WTC11 (cell line): ENCODE measurements at regions not wholly inside any gene's neighbourhood (a gene's known extent, or its start where the extent isn't known, plus 50 kb on each side); places are given as distances from the start of the nearest gene placed in this dataset.

Source experiments
- ATAC-seq: fragments of 200-7000 bp; cut with Tn5 transposase; 2 replicates; pipeline ENCODE4 v1.10.0; 2021; ENCODE audit warnings: mild to moderate bottlenecking, moderate library complexity
- CTCF ChIA-PET: fragments of 300-600 bp; sonication (Branson Sonifier 250); formaldehyde crosslinking; loops from one replicate; lab custom pipeline; 2021; ENCODE audit warnings: antibody characterized with exemption; lab: Charles Lee
- POLR2A ChIA-PET: fragments of 350-600 bp; sonication (Branson Sonifier 250); formaldehyde crosslinking; loops from one replicate; lab custom pipeline; 2021; ENCODE audit warnings: antibody characterized with exemption; lab: Charles Lee
- DNase-seq: peaks from one replicate; pipeline ENCODE4 v3.0.0; 2021; ENCODE audit warnings: low spot score
- H3K27ac Mint-ChIP-seq: 2 replicates; pipeline ENCODE4 v1.8.0; 2021; ENCODE audit warnings: mixed read lengths
- H3K27me3 Mint-ChIP-seq: 2 replicates; pipeline ENCODE4 v1.8.0; 2021; ENCODE audit warnings: low read depth, mild to moderate bottlenecking, moderate library complexity, mixed read lengths
- H3K36me3 Mint-ChIP-seq: 2 replicates; pipeline ENCODE4 v1.8.0; 2021; ENCODE audit warnings: mixed read lengths
- H3K4me1 Mint-ChIP-seq: 2 replicates; pipeline ENCODE4 v1.8.0; 2022; ENCODE audit warnings: mixed read lengths
- H3K4me3 Mint-ChIP-seq: 2 replicates; pipeline ENCODE4 v1.8.0; 2021; ENCODE audit warnings: mild to moderate bottlenecking, moderate library complexity, mixed read lengths
- H3K9me3 Mint-ChIP-seq: 2 replicates; pipeline ENCODE4 v1.8.0; 2021; ENCODE audit warnings: mixed read lengths
- CTCF ChIP-seq: fragments of 200-600 bp; IDR thresholded peaks from 2 replicates; pipeline ENCODE4 v1.8.0; 2022; ENCODE audit warnings: antibody characterized with exemption
- E2F5 ChIP-seq: sonication (generic); formaldehyde crosslinking; IDR thresholded peaks from 2 replicates; pipeline ENCODE4 v1.8.1; 2022; ENCODE audit warnings: mild to moderate bottlenecking, moderate library complexity, missing genetic modification reagents
- ELF4 ChIP-seq: sonication (generic); formaldehyde crosslinking; IDR thresholded peaks from 2 replicates; pipeline ENCODE4 v1.8.1; 2022; ENCODE audit warnings: low read depth, mild to moderate bottlenecking, moderate library complexity, missing genetic modification reagents
- ERG ChIP-seq: fragments of 250-450 bp; sonication (Bioruptor Pico); IDR thresholded peaks from 2 replicates; pipeline ENCODE4 v1.8.0; 2021; ENCODE audit warnings: mild to moderate bottlenecking
- FOXJ3 ChIP-seq: sonication (generic); formaldehyde crosslinking; IDR thresholded peaks from 2 replicates; pipeline ENCODE4 v1.9.0; 2021; ENCODE audit warnings: missing genetic modification reagents, mild to moderate bottlenecking, borderline replicate concordance
- GABPB1 ChIP-seq: sonication (generic); formaldehyde crosslinking; IDR thresholded peaks from 2 replicates; pipeline ENCODE4 v1.8.1; 2023; ENCODE audit warnings: mild to moderate bottlenecking, missing genetic modification reagents
- HMGA2 ChIP-seq: fragments of 250-450 bp; sonication (Bioruptor Pico); IDR thresholded peaks from 2 replicates; pipeline ENCODE4 v1.4.0; 2021; ENCODE audit warnings: mild to moderate bottlenecking, moderate library complexity
- NFE2L1 ChIP-seq: sonication (generic); formaldehyde crosslinking; IDR thresholded peaks from 2 replicates; pipeline ENCODE4 v1.8.1; 2023; ENCODE audit warnings: missing genetic modification reagents
- NR1H2 ChIP-seq: sonication (generic); formaldehyde crosslinking; IDR thresholded peaks from 2 replicates; pipeline ENCODE4 v1.9.0; 2021; ENCODE audit warnings: mild to moderate bottlenecking, moderate library complexity, missing genetic modification reagents
- USF2 ChIP-seq: sonication (generic); formaldehyde crosslinking; IDR thresholded peaks from 2 replicates; pipeline ENCODE4 v1.8.1; 2023; ENCODE audit warnings: mild to moderate bottlenecking, missing genetic modification reagents, moderate library complexity
- ZNF121 ChIP-seq: sonication (generic); formaldehyde crosslinking; IDR thresholded peaks from 2 replicates; pipeline ENCODE4 v1.8.0; 2023; ENCODE audit warnings: missing genetic modification reagents
- ZNF317 ChIP-seq: sonication (generic); formaldehyde crosslinking; IDR thresholded peaks from 2 replicates; pipeline ENCODE4 v1.8.1; 2023; ENCODE audit warnings: low read depth, mild to moderate bottlenecking, moderate library complexity, missing genetic modification reagents, borderline replicate concordance
- ZNF416 ChIP-seq: fragments of 250-450 bp; sonication (Bioruptor Pico); IDR thresholded peaks from 2 replicates; pipeline ENCODE4 v1.9.0; 2021; ENCODE audit warnings: mild to moderate bottlenecking, inconsistent platforms
- TF ChIP-seq, protein P1 (sequence below): fragments of 250-450 bp; sonication (Bioruptor Pico); conservative IDR thresholded peaks from 2 replicates; pipeline ENCODE4 v1.9.0; 2021; ENCODE audit warnings: mild to moderate bottlenecking

DNA sequence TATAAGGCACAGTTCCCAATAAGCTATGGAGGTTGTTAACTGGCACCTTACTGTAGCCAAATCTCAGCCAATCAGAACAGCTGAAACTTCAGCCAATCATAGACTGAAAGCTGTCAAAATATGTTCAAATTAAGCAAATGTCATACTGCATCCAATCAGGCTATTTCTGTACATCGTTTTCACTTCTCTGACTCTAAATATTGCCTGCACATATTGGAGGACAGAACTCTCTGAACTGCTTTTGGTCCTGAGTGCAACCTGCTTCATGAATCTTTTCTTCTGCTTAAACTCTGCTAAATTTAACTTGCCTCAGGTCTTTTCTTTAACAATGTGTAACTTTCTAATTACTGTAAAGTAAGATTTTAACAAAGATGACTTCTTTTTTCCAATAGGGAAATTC is 1198.9 kb upstream of the PCDH7 start:
- Mint-ChIP-seq H3K4me3 (no peak overlapping the region), H3K27ac (no peak overlapping the region), H3K27me3 (no peaks in the 10 kb centered on the region), H3K4me1 (no peaks in the 10 kb centered on the region), H3K9me3 (peaks cover 22% of the 10 kb centered on the region), H3K36me3 (no peaks in the 10 kb centered on the region; the same call in 1 of the 2 replicates)
- TF ChIP-seq ZNF317 (CRISPR knock-in tag): no peak
- no peak for TF ChIP-seq ZNF416 (CRISPR knock-in tag)
- no peak for TF ChIP-seq USF2 (CRISPR knock-in tag)
- no peak for TF ChIP-seq NR1H2 (CRISPR knock-in tag)
- no peak for TF ChIP-seq NFE2L1 (CRISPR knock-in tag)
- no peak for TF ChIP-seq HMGA2 (CRISPR knock-in tag)
- ChIA-PET POLR2A (no interaction called here), CTCF (no interaction called here)
- DNase-seq (no peak), ATAC-seq (no peak)

- DNase-seq (no peak), ATAC-seq (no peak)
- Mint-ChIP-seq H3K27ac (no peak overlapping the region), H3K4me1 (no peaks in the 10 kb centered on the region), H3K27me3 (no peaks in the 10 kb centered on the region), H3K4me3 (no peak overlapping the region), H3K9me3 (peaks cover 4% of the 10 kb centered on the region), H3K36me3 (no peaks in the 10 kb centered on the region; the same call in 1 of the 2 replicates)
- TF ChIP-seq, protein P1, sequence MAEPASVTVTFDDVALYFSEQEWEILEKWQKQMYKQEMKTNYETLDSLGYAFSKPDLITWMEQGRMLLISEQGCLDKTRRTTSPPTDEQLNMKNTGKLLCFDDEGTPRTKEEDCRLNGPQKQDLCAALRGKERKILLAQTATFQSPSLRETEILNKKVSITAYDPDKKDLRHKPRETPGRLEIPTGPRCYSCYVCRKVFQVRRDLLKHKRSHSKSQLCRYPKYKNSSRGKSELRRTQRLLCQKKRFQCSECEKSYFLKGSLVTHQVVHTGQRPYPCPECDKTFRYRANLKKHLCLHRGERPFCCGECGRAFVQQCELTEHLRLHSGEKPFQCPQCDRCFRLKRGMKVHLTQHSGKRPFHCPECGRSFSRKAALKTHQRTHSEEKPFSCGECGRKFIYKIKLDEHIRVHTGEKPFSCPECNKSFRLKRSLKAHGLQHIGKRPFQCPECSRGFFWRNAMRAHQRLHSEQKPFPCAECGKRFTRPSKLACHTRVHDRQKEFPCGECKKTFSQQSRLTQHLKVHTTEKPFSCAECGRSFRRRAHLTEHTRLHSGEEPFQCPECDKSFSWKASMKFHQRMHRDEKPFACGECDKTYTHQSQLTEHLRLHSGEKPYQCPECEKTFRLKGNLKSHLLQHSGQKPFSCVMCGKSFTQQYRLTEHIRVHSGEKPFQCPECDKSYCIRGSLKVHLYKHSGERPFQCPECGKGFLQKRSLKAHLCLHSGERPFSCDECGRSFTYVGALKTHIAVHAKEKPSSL (CRISPR knock-in tag): no peak
- TF ChIP-seq ELF4 (CRISPR knock-in tag) (no peak), ERG (CRISPR knock-in tag) (no peak), E2F5 (CRISPR knock-in tag) (no peak), ZNF121 (no peak), USF2 (CRISPR knock-in tag) (no peak), CTCF (no peak), FOXJ3 (CRISPR knock-in tag) (no peak)
- ChIA-PET POLR2A (no interaction called here), CTCF (no interaction called here)
These were observed 1183.4 kb upstream of the PCDH7 start for GRCh38 chr4:29536745-29537144.

GRCh38 chr4:29538889-29539646 is 1181.1 kb upstream of the PCDH7 start:
- H3K27me3 Mint-ChIP-seq: no peaks in the 10 kb centered on the region

More at GRCh38 chr4:29538889-29539646, 1181.1 kb upstream of the PCDH7 start:
- no peaks in the 10 kb centered on the region for H3K4me1 Mint-ChIP-seq
- ATAC-seq (no peak), DNase-seq (no peak)
- H3K27ac Mint-ChIP-seq: no peak overlapping the region
- H3K9me3 Mint-ChIP-seq: peaks cover 3% of the 10 kb centered on the region; the same call in 1 of the 2 replicates
- POLR2A ChIA-PET: no interaction called here
- TF ChIP-seq GABPB1: no peak
- H3K4me3 Mint-ChIP-seq: no peak overlapping the region
- peaks cover 3% of the 10 kb centered on the region for H3K36me3 Mint-ChIP-seq
- CTCF ChIA-PET: no interaction called here
